ENCODE measurements at regions not wholly inside any gene's neighbourhood (a gene's known extent, or its start where the extent isn't known, plus 50 kb on each side); places are given as distances from the start of the nearest gene placed in this dataset.

DNA sequence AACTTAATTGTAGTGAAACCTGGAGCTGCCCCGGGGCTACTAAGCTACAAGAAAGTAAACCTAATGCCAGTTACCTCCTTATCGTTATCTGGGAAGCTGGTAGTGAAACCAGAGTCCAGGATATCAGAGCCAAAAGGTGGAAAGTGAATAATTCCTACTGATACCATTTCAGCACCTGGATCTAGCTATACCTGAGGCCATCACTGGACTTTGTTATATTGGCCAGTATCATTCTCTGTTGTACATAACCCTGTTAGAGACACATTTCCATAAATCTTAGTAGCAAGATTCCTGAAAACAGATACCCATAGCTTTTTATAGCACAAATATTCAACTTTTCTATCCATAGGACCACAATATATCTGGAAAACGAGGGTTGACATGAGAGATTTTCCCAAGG is 538.0 kb downstream of the GRIN2A start:
- intact Hi-C loops (cut with DNase I): no loop called here
- Histone ChIP-seq H3K36me3 (no peaks in the 10 kb centered on the region), H3K27ac (no peak overlapping the region), H3K9me3 (no peaks in the 10 kb centered on the region), H3K4me3 (no peak overlapping the region), H3K4me1 (no peaks in the 10 kb centered on the region), H3K27me3 (no peaks in the 10 kb centered on the region)
- no peak for TF ChIP-seq POLR2A (IDR thresholded peaks at IDR 0.05)
- no peak for TF ChIP-seq EP300 (IDR thresholded peaks at IDR 0.05)
- no peak for TF ChIP-seq POLR2AphosphoS5 (IDR thresholded peaks at IDR 0.05)
- TF ChIP-seq, protein P1, sequence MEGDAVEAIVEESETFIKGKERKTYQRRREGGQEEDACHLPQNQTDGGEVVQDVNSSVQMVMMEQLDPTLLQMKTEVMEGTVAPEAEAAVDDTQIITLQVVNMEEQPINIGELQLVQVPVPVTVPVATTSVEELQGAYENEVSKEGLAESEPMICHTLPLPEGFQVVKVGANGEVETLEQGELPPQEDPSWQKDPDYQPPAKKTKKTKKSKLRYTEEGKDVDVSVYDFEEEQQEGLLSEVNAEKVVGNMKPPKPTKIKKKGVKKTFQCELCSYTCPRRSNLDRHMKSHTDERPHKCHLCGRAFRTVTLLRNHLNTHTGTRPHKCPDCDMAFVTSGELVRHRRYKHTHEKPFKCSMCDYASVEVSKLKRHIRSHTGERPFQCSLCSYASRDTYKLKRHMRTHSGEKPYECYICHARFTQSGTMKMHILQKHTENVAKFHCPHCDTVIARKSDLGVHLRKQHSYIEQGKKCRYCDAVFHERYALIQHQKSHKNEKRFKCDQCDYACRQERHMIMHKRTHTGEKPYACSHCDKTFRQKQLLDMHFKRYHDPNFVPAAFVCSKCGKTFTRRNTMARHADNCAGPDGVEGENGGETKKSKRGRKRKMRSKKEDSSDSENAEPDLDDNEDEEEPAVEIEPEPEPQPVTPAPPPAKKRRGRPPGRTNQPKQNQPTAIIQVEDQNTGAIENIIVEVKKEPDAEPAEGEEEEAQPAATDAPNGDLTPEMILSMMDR (IDR thresholded peaks at IDR 0.05): no peak
- no peak for DNase-seq
- WGBS, 2 donors: 82 to 89% methylated on average over 3 of the region's 3 CpGs

DNA sequence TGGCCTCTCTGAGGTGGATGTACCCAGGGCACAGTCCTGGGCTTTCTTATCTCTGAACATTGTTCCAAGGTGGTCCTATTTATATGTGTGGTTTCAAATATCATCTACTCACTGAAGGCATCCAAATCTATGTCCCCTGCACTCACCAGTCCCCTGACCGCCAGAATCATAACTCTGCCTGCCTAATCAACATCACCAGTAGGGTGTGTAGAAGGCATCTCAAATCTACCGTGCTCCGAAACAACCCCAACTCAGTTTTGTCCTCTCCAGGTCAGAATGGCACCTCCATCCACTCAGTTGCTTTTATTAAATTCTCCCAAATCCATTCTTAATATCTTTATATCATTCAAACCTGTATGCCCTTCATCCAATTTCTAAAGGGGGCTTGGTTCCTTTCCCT is 536.3 kb downstream of the GRIN2A start:
- H3K4me1 ChIP-seq: no peaks in the 10 kb centered on the region
- no peak overlapping the region for H3K4me3 ChIP-seq
- WGBS, 2 donors: 89 to 93% methylated on average over 3 of the region's 3 CpGs
- no peak overlapping the region for H3K27ac ChIP-seq
- TF ChIP-seq POLR2AphosphoS5 (IDR thresholded peaks at IDR 0.05): no peak
- TF ChIP-seq, protein P1 (IDR thresholded peaks at IDR 0.05): no peak
- no peak for TF ChIP-seq EP300 (IDR thresholded peaks at IDR 0.05)
- no peak for TF ChIP-seq POLR2A (IDR thresholded peaks at IDR 0.05)
- no peaks in the 10 kb centered on the region for H3K27me3 ChIP-seq
- intact Hi-C loops (cut with DNase I): no loop called here
- DNase-seq: no peak
- no peaks in the 10 kb centered on the region for H3K9me3 ChIP-seq
- no peaks in the 10 kb centered on the region for H3K36me3 ChIP-seq

- H3K4me3 ChIP-seq: no peak overlapping the region
- no peaks in the 10 kb centered on the region for H3K4me1 ChIP-seq
- H3K27ac ChIP-seq: no peak overlapping the region
- no peaks in the 10 kb centered on the region for H3K27me3 ChIP-seq
- no peaks in the 10 kb centered on the region for H3K9me3 ChIP-seq
- DNase-seq: no peak
- no peak for TF ChIP-seq POLR2A (IDR thresholded peaks at IDR 0.05)
- TF ChIP-seq, protein P1 (IDR thresholded peaks at IDR 0.05): peak in 3 of 4 experiments; percentile 42 to 63 (median 58)
- TF ChIP-seq EP300 (IDR thresholded peaks at IDR 0.05): no peak
- no peak for TF ChIP-seq POLR2AphosphoS5 (IDR thresholded peaks at IDR 0.05)
- no peaks in the 10 kb centered on the region for H3K36me3 ChIP-seq
- intact Hi-C loops (cut with DNase I): loop anchor here (2.0 kb wide), 1 partner anchor 533 kb away; no protein-coding TSS in a partner anchor
- WGBS, 2 donors: 19 to 37% methylated on average over 7 of the region's 7 CpGs
Measured at GRCh38 chr16:9647981-9648701, 534.1 kb downstream of the GRIN2A start.

DNA sequence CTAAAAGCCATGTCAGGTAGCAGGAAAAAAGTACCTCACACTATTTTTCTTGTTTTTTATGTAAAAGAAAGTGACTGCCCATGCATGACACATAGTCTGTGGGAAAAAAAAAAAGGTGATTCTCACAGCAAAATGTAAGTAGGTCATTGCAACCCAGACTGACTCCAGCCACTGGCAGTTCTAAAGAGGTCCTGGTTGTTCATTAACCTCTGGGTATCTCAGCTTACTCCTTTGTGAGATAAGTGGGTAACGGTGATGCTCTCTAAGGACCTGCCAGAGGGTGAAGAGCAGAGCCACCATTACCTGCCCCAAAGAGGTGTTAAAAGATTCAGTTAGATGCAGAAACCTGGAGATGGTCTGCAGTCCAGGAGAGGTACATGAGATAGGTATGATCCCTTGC is 531.9 kb downstream of the GRIN2A start:
- Histone ChIP-seq H3K27ac (no peak overlapping the region), H3K27me3 (no peaks in the 10 kb centered on the region), H3K9me3 (no peaks in the 10 kb centered on the region), H3K4me3 (no peak overlapping the region), H3K4me1 (no peaks in the 10 kb centered on the region), H3K36me3 (no peaks in the 10 kb centered on the region)
- intact Hi-C loops (cut with DNase I): no loop called here
- no peak for DNase-seq
- WGBS, 2 donors: 22 to 68% methylated on average over 1 of the region's 1 CpG
- TF ChIP-seq POLR2AphosphoS5 (IDR thresholded peaks at IDR 0.05): no peak
- TF ChIP-seq, protein P1 (IDR thresholded peaks at IDR 0.05): no peak
- no peak for TF ChIP-seq EP300 (IDR thresholded peaks at IDR 0.05)
- no peak for TF ChIP-seq POLR2A (IDR thresholded peaks at IDR 0.05)

DNA sequence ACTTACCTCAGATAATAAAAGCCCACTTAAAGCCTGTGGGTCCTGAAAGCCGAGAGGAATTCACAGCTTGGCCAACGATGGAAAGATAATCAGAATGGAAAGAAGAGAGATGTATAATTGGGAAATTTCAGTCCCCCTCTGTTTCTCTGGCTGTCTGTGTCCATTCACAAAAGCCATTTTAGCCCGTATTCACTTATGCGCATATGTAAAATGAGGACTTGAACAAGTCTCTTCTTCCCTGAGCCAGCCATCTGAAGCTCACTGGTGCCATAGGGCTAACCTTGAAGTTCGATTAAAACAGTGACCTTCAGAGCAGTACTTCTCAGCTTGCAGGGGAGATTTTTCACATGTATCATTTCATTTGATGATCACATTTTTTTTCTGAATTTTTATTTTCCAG is 527.2 kb downstream of the GRIN2A start:
- TF ChIP-seq POLR2AphosphoS5 (IDR thresholded peaks at IDR 0.05) (no peak), POLR2A (IDR thresholded peaks at IDR 0.05) (no peak), EP300 (IDR thresholded peaks at IDR 0.05) (no peak)
- TF ChIP-seq, protein P1 (IDR thresholded peaks at IDR 0.05): no peak
- no peaks in the 10 kb centered on the region for H3K9me3 ChIP-seq
- no peak overlapping the region for H3K27ac ChIP-seq
- intact Hi-C loops (cut with DNase I): no loop called here
- H3K36me3 ChIP-seq: no peaks in the 10 kb centered on the region
- H3K4me1 ChIP-seq: no peaks in the 10 kb centered on the region
- DNase-seq: no peak
- H3K4me3 ChIP-seq: no peak overlapping the region
- WGBS, 2 donors: 84 to 89% methylated on average over 5 of the region's 5 CpGs
- H3K27me3 ChIP-seq: peaks cover 0 to 3% (median 0%) of the 10 kb centered on the region in 3 donors

Measured in sigmoid colon (tissue), 6 donors.